Adipocyte (in vitro differentiated cells): ENCODE measurements at regions not wholly inside any gene's neighbourhood (a gene's known extent, or its start where the extent isn't known, plus 50 kb on each side); places are given as distances from the start of the nearest gene placed in this dataset.

Source experiments
- DNase-seq: peaks from one replicate; pipeline ENCODE4 v3.0.0-alpha.2; 2015; ENCODE audit warnings: low read depth
- H3K27me3 ChIP-seq: replicated peaks from 2 replicates; pipeline ENCODE4 v1.7.0; 2013; ENCODE audit warnings: mild to moderate bottlenecking, low read length, moderate library complexity; ENCODE audit not compliant: control insufficient read depth, insufficient read depth
- H3K36me3 ChIP-seq: 2 replicates; pipeline ENCODE4 v1.7.0; 2013; ENCODE audit warnings: low read length, mild to moderate bottlenecking, moderate library complexity; ENCODE audit not compliant: control insufficient read depth, insufficient read depth, severe bottlenecking
- H3K4me1 ChIP-seq: 2 replicates; pipeline ENCODE4 v1.7.0; 2013; ENCODE audit warnings: mild to moderate bottlenecking, low read length, moderate library complexity; ENCODE audit not compliant: control insufficient read depth, insufficient read depth
- H3K4me3 ChIP-seq: 2 replicates; pipeline ENCODE4 v1.7.0; 2013; ENCODE audit warnings: mild to moderate bottlenecking, low read length, moderate library complexity
- H3K9ac ChIP-seq: 2 replicates; pipeline ENCODE4 v1.7.0; 2013; ENCODE audit warnings: mild to moderate bottlenecking, low read length, moderate library complexity
- H3K9me3 ChIP-seq: 2 replicates; pipeline ENCODE4 v1.7.0; 2013; ENCODE audit warnings: mild to moderate bottlenecking, low read length, moderate library complexity; ENCODE audit not compliant: control insufficient read depth

- H3K27me3 ChIP-seq = peaks cover 6% of the 10 kb centered on the region
- no peaks in the 10 kb centered on the region for H3K4me1 ChIP-seq
- H3K9me3 ChIP-seq = no peaks in the 10 kb centered on the region
- H3K4me3 ChIP-seq = no peak overlapping the region
- no peak overlapping the region for H3K9ac ChIP-seq
- H3K36me3 ChIP-seq = no peaks in the 10 kb centered on the region
- DNase-seq = no peak
Measured at GRCh38 chr10:2850202-2850601, 217.1 kb upstream of the PFKP start.

DNA sequence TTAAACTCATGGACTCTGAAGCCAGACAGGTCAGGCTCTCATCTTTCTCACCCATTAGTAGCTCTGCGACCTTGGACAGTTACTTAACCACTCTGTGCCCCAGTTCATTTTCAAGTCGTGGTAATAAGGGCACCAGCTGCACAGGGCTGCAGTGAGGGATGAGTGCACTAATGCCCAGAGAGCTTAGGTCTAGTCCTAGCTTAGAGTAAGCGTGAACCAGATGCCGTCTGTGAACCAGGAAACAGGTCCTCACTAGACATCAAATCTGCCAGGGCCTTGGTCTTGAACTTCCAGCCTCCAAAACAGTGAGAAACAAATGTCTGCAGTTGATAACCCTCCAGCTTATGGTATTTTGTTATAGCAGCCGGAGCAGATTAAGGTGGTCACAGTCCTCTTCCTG, 222.4 kb upstream of the PFKP start:
- H3K9ac ChIP-seq = no peak overlapping the region
- H3K9me3 ChIP-seq = no peaks in the 10 kb centered on the region
- no peak for DNase-seq
- no peaks in the 10 kb centered on the region for H3K4me1 ChIP-seq
- no peaks in the 10 kb centered on the region for H3K36me3 ChIP-seq
- no peak overlapping the region for H3K4me3 ChIP-seq
- H3K27me3 ChIP-seq = peaks cover 13% of the 10 kb centered on the region

GRCh38 chr10:2839081-2839725, 228.1 kb upstream of the PFKP start:
- H3K9ac ChIP-seq = no peak overlapping the region
- no peak overlapping the region for H3K4me3 ChIP-seq
- peak; percentile 3 for DNase-seq
- H3K9me3 ChIP-seq = no peaks in the 10 kb centered on the region
- peaks cover 35% of the 10 kb centered on the region for H3K27me3 ChIP-seq
- H3K4me1 ChIP-seq = no peaks in the 10 kb centered on the region
- H3K36me3 ChIP-seq = no peaks in the 10 kb centered on the region

GRCh38 chr10:2837674-2838073, 229.7 kb upstream of the PFKP start:
- H3K36me3 ChIP-seq = no peaks in the 10 kb centered on the region

GRCh38 chr10:2836921-2837662, 230.3 kb upstream of the PFKP start:
- Histone ChIP-seq H3K36me3 (no peaks in the 10 kb centered on the region), H3K4me3 (no peak overlapping the region), H3K9me3 (no peaks in the 10 kb centered on the region), H3K4me1 (no peaks in the 10 kb centered on the region), H3K9ac (no peak overlapping the region), H3K27me3 (peaks cover 35% of the 10 kb centered on the region)
- no peak for DNase-seq

More at GRCh38 chr10:2837674-2838073, 229.7 kb upstream of the PFKP start:
- Histone ChIP-seq H3K9me3 (no peaks in the 10 kb centered on the region), H3K4me1 (no peaks in the 10 kb centered on the region), H3K9ac (no peak overlapping the region), H3K4me3 (no peak overlapping the region), H3K27me3 (peaks cover 35% of the 10 kb centered on the region)
- DNase-seq = peak; percentile 19

GRCh38 chr10:2834214-2834613, 233.1 kb upstream of the PFKP start:
- Histone ChIP-seq H3K9ac (no peak overlapping the region), H3K4me1 (no peaks in the 10 kb centered on the region), H3K27me3 (peaks cover 17% of the 10 kb centered on the region), H3K36me3 (no peaks in the 10 kb centered on the region), H3K4me3 (no peak overlapping the region), H3K9me3 (no peaks in the 10 kb centered on the region)
- no peak for DNase-seq

GRCh38 chr10:2831509-2831908, 235.8 kb upstream of the PFKP start:
- Histone ChIP-seq H3K9me3 (no peaks in the 10 kb centered on the region), H3K4me3 (no peak overlapping the region), H3K27me3 (peaks cover 11% of the 10 kb centered on the region)

GRCh38 chr10:2828741-2829140, 238.6 kb upstream of the PFKP start:
- Histone ChIP-seq H3K36me3 (no peaks in the 10 kb centered on the region), H3K4me3 (no peak overlapping the region), H3K9ac (no peak overlapping the region), H3K9me3 (no peaks in the 10 kb centered on the region), H3K4me1 (no peaks in the 10 kb centered on the region), H3K27me3 (no peaks in the 10 kb centered on the region)
- DNase-seq = no peak

More at GRCh38 chr10:2831509-2831908, 235.8 kb upstream of the PFKP start:
- Histone ChIP-seq H3K4me1 (no peaks in the 10 kb centered on the region), H3K9ac (no peak overlapping the region), H3K36me3 (no peaks in the 10 kb centered on the region)
- no peak for DNase-seq

GRCh38 chr10:2826675-2827074, 240.7 kb upstream of the PFKP start:
- DNase-seq = no peak
- no peaks in the 10 kb centered on the region for H3K9me3 ChIP-seq
- H3K4me3 ChIP-seq = no peak overlapping the region
- no peaks in the 10 kb centered on the region for H3K27me3 ChIP-seq
- no peaks in the 10 kb centered on the region for H3K4me1 ChIP-seq
- H3K9ac ChIP-seq = no peak overlapping the region
- H3K36me3 ChIP-seq = no peaks in the 10 kb centered on the region

DNA sequence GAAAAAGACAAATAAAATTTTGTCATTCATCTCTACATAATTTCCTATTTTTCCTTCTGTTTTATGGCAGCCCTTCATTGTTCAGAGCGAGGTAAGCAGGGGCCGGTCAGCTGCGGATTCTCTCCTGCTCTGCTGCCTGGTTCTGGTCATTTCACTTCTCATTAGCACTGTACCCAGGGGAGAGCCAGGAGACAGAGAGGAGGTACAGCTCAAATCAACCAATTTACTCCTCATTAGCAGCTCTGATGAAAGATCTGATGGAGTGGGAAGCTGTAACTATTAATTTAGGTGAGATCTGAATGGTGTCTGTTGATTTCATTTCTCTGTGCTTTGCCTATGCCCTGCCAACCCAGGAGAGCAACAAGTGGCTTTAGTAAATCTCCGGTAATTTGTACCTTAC, 241.5 kb upstream of the PFKP start:
- H3K4me3 ChIP-seq = no peak overlapping the region
- no peaks in the 10 kb centered on the region for H3K9me3 ChIP-seq
- H3K27me3 ChIP-seq = no peaks in the 10 kb centered on the region
- no peak for DNase-seq
- no peaks in the 10 kb centered on the region for H3K36me3 ChIP-seq
- H3K4me1 ChIP-seq = no peaks in the 10 kb centered on the region
- no peak overlapping the region for H3K9ac ChIP-seq

GRCh38 chr10:2817940-2818636, 249.3 kb upstream of the PFKP start:
- no peak for DNase-seq
- no peaks in the 10 kb centered on the region for H3K4me1 ChIP-seq
- H3K9me3 ChIP-seq = no peaks in the 10 kb centered on the region
- H3K4me3 ChIP-seq = no peak overlapping the region
- no peaks in the 10 kb centered on the region for H3K36me3 ChIP-seq
- H3K27me3 ChIP-seq = no peaks in the 10 kb centered on the region
- H3K9ac ChIP-seq = no peak overlapping the region
